Head of caudate nucleus (tissue), 42 donors: ENCODE measurements at regions not wholly inside any gene's neighbourhood (a gene's known extent, or its start where the extent isn't known, plus 50 kb on each side); places are given as distances from the start of the nearest gene placed in this dataset.

ENCODE experiments used
- DNase-seq, 42 donors: peaks; one replicate each; pipeline versions ENCODE4 v3.0.0 to v3.0.0-alpha.2; 2020 to 2021; ENCODE audit warnings: mixed read lengths in 7 of 42
- intact Hi-C: fragments of 100-400 bp; cut with DNase I; formaldehyde crosslinking; loops from one replicate; pipeline ENCODE4 v1.15.0; 2022

DNA sequence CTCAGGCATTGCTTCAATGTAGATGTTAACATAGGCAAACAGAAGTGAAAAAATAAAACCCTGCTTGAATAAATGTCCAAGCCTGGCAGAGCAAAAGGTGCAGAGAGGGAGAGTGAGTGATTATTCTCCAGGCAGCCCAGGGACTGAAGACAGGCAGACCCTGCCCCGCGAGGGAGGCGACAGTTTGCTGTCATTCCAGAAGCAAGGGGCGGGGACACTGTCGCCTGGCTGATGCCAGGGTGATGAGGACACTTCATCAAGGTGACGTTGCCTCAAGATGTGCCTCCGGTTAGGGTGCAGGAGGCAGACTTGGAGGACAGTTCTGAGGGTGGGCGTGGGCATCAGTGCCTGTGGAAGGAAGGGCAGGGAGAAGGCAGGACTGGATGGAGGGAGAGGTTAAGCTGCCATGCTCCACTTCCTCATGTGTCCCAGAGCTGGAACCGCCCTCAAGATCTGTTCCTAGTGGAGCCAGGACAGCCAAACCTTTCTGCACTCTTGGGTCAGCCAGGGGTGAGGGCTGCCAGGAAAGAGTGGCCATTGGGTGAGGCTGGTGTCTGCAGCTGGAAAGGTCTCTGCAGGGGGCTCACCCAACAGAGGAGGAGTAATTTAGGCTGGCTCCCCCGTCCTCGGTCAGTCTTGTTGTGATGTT lies 560.5 kb upstream of the MKI67 start:
- intact Hi-C loops, result no loop called here
- no peak for DNase-seq

DNA sequence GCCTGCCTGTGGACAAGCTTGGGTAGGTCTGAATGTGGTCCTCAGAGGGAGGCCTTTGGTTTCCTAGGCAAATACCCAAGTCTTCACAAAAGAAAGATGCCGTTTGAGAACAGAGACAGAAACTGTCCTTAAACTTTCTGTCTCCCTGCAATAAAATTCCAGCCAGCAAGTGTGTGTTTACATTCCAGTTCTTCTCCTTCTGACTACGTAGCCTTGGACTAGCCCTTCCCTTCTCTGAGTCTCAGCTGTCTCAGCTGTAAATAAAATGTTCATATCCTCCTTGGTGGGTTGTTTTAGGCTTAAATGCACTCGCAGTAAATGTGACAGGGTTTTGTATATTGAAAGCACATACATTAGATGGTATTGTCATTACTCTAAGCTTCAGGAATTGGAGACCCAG lies 561.2 kb upstream of the MKI67 start:
- DNase-seq, result no peak
- intact Hi-C loops, result no loop called here

DNA sequence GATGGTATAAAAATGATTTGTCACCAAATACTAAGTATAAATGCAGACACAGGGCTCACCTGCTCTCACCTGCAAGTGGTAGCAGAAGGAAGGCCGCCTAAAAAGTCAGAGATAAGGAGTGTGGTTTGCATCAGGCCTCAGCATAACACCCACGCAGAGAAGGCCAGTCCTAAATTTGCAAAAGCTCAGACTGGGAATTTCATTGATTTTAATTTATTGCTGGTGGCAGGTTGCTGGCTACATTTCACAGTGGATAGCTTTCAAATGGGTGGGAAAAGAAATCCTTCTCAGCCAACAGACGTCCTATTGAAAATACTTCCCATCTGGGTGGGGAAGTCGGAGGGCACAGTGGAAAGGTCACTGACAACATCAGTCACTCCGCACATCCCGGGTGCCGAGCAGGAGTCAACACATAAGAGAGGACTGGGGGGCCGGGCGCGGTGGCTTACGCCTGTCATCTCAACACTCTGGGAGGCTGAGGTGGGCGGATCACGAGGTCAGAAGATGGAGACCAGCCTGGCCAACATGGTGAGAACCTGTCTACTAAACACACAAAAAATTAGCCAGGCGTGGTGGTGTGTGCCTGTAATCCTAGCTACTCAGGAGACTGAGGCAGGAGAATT lies 561.8 kb upstream of the MKI67 start:
- intact Hi-C loops, result no loop called here
- peak in 1 of 42 donors; percentile 38 for DNase-seq

DNA sequence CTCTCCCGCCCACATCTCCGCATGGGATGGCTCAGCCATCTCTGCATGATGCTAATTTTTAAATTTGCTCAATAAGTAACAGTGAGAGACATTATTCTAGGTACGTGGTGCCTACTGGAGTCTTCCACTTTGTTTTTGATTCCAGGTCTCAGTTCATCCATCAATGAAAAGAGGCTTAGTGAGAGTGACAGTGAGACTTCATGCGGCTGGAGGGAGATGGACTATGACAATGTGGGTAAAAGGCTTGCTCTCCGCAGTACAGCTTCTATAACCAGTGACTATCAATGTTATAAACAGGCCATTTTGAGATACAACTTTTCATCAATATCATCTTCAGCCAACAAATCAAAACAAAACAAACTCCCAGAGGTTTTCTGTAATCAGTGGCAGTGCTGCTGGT lies 563.4 kb upstream of the MKI67 start:
- intact Hi-C loops, result no loop called here
- DNase-seq, result no peak

DNA sequence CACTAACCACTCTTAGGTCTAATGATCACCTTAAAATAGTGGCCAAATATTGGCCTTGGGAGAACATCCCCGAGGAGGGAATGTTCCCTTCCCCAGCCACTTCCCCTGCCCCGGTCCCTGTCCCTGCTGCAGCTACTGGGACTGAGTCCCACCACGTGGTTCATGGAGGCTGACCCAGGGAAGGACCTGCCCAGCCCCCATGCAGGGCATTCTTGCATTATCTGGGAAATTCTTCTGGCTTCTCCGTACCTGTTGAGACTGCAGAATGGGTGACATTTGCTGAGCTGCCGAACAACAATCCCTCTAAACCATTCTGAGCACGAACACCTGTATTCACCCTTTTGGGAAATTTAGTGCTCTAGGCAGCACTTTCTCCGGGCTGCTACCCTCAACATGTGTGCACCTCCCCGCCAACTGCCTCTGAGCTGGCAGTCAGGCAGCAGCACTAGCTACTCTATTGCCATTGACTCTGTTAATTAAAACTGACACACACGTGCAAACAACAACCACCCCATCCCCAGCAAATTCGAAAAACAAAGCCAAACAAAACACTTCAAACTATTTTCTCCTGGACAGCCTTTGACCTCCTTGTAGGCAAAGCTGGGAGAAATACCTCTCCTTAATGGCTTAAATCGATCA lies 567.4 kb upstream of the MKI67 start:
- intact Hi-C loops, result no loop called here
- DNase-seq, result peak in 2 of 42 donors; percentile 22 to 31

DNA sequence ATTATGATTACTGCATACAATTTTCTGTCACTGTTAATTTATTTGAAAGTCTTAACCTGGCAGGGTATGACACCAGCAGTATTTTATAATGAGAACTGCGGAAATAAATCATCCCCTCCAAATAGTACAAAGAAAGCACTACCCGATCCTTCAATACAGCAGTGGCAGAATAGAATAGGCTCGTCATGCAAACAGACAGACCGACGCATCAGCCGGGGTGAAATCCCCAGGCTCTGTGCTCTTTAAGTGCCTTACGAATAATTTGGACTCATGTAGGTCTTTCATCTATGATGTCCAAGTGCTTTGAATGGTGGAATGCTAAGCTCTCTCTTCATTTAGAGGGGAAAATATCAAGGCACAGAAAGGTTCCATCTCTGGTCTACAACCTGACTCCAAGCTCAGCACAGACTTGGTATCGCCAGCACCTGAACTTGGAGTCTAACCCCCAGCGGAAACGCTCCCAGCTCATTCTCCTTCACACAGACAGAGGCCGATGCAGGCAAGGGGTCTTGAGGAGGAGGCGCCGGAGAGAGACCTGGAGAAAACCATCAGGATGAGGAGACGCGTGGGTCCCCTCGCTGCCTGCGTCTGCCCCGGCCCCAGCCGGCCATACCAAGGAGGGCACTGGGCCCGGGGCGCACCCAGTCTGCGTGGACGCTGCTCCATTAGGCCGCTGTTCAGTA lies 568.1 kb upstream of the MKI67 start:
- peak in 3 of 42 donors; percentile 3 to 34 (median 28) for DNase-seq
- intact Hi-C loops, result no loop called here

DNA sequence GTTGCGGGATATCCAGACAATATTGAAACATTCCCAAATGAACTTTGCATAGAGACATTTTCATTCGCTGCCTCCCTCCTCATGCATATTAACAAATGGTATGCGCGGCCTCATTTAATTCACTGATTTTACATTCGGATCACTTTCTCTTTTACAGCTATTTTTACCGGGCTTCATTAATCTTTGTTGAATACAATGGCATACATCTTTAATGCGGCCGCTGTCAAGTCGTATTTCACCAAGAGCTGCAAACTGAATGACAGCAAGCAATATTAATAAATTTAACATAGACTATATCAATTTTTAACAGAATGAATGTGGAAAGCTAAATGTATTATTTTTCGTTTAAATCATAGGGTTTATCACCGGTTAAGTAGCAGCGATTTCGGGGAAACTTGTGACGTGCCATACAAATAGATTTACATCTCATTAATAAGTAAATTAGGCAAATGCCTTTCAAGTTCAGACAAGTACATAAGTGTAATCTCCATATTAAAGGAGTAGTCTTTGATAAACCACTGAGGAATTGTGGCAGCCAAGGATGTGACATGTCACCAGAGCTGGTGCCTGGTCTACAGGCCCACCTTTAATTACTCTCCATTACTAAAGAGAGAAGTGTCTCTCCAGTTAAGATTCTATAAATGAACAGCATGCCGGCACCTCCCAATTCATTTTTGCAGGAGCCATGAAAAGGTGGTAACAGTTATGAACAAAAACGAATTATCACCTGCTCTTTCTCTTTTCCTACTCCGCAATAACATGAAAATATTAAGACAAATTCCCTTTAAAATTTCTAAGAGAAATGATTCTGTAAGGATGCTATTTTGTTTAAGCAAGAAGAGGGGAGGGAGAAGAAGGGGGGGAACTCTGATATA lies 568.9 kb upstream of the MKI67 start:
- intact Hi-C loops, result no loop called here
- DNase-seq, result peak in 2 of 42 donors; percentile 18 to 22

DNA sequence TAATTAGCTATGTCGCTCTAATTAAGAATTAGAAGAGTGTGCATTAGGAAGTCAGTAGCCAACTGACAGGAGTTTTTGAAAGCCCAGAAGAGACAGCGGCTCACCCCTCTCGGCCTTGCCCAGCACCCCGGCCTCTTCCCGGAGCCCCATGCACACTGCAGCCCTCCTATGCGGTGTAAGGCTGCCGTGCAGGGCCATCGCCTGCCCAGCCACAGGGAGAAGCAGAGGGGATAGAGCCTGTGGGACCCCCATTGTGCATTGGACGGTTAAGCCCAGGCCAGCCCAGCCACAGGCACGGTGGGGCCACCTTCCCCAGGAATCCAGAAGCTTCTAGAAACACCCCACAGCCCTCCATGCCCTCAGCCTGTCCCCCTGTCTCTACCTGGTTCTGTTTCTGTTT lies 569.7 kb upstream of the MKI67 start:
- peak in 3 of 42 donors; percentile 3 to 17 (median 14) for DNase-seq
- intact Hi-C loops, result no loop called here

DNA sequence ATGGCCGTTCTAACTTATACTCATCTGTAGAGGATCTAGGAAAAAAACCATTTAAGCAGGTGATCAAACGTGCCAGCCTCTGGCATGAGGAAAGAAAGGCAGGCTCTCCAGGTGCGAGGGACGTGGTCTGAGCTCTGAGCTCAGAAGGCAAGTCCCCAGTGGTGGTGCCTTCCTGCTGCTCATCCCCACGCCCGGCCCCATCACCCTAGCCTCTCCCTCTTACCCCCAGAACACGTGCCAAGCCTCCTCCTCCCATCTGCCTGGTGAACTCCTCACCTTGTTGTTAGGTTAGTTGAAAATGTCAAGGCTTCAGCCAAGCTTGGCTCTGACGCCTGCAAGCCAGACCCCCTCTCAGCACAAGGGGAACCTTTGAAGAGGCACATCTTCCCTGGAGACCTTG lies 571.2 kb upstream of the MKI67 start:
- intact Hi-C loops, result no loop called here
- peak in 3 of 42 donors; percentile 5 to 22 (median 18) for DNase-seq

DNA sequence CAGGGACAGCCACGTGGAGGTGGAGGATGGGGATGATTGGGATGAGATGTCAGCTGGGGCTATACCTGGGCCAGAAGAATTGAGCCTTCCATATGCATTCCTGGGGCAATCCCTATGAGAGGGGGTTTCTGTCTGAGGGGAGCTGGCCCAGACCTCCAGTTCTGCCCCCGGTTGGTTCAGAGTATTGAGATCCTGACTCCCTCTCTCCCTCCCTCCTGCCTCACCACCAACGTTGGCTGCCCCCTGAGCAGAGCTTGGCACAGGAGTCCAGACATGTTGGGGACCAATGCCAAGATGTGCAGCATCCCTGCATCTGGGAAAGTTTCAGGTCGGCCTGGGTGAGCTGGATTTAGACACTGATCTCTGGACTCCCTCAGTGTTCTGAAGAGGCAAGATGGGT lies 575.2 kb upstream of the MKI67 start:
- intact Hi-C loops, result no loop called here
- peak in 2 of 42 donors; percentile 27 to 36 for DNase-seq

DNA sequence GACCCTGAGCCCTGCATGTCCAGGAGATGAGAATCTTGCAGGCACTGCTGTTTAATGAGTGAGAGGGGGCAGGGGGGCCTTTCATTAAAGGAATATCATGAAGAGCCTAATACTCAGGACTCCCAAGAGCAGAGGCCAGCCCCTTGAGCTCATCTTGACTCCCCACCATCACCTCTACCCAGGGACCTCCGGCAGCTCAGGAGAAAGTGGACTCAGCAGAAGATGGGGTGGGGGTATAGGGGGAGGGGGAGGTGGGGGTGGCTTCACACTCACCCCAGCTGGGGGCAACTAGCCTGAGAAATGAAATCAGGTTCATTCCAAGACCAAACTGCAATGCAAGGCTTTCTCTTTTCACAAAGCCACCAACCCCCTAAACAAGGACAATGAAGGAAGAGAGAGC lies 575.6 kb upstream of the MKI67 start:
- peak in 1 of 42 donors; percentile 8 for DNase-seq
- intact Hi-C loops, result no loop called here

DNA sequence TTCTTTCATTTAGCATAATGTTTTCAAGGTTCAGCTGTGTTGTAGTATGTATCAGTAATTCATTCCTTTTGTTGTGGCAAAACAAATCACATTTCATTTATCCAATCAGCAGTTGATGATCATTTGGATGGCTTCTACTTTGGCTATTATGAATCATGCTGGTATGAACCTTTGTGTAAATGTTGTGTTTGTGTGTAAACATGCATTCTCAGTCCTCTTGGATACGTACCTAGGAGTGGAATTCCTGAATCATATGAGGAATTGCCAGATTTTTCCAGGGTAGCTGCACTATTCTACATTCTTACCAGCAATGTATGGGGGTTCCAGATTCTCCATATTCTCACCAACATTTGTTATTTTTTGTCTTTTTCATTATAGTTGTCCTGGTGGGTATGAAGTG lies 578.5 kb upstream of the MKI67 start:
- DNase-seq, result no peak
- intact Hi-C loops, result no loop called here

DNA sequence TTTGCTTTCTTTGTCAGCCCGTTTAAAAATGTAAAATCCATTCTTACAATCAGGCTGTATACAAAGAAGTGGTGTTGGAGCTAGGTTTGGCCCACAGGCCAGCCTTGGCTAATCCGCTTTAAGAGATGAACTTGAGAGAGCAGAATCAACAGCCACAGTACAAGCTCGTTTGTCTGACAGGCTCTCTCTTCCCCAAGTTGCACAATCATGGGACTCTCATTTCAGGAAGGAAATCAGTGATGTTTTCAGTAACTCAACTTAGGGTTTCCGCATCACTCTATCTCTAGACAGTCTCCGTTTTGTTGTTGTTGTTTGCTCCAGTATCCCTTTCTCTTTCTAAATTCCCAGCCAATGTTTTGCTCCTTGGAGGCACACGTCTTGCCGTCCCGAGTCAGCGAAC lies 582.0 kb upstream of the MKI67 start:
- DNase-seq, result peak in 1 of 42 donors; percentile 31
- intact Hi-C loops, result no loop called here

DNA sequence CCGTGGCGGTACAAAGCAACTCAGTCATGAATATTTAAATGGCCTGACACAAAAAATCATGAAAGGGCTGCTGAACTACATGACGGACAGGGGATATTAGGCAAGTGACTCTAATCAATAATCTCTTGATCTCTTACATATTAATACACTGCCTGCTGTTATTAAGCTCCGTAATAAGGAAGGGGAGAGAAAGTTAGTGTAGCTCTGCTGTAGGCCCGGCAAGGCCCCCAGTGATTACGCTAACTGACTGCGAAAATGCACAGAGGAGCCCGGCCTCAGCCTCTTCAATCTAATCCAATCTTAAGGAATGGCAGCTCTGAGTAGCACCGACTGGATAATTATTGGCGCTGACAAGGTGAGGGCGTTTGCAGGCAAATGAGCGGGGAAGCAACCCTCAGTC lies 583.5 kb upstream of the MKI67 start:
- intact Hi-C loops, result no loop called here
- DNase-seq, result no peak

DNA sequence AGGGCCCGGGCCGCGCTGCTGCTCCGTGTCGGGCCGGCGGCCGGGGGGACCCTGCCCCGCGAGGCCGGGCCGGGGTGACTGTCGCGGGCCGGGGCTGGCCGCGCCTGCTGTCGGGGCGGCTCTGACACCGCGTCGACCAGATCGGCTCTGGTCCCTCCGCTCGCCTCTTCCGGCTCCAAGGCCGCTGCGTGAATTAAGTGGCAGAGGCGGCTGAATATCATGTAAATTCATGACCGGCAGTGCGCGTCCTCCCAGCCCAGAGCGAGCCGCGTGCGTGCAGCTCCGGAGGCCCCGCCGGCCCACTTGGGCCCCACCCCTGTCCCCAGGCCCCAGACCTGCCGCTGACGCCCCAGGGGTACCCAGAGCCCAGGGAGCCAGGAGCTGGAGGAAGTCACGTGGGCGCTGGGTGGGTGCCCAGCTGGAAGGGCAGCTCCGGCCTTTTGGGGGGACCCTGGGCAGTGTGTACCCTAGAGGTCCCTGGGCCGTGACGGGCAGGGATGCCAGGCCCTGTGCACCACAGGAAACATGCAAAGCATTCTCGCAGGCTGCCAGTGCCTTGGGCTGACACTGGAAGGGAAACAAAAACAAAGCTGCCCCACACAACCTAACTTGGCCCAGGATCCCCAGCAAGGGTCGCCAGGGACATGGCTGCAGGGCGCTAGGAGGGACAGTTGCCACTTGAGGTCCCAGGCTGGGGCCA lies 584.0 kb upstream of the MKI67 start:
- intact Hi-C loops, result no loop called here

DNA sequence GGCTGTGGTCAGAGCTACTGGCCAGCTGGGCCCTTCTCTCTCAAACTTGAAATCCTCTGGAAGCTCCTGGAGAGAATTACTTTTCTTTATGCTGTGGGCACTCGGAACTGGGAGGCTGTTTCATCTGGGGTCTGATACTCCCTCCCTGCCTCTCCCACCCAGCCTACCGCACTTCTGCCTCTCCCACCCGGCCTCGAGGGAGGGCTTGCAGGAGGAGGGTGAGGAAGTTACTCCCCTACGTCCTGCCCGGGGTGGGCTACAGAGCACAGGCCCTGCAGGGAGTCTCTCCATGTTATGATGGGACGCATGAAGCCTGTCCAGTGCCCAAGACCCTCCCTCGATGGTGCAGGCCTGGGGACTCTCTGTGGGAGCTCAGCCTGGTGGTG lies 584.6 kb upstream of the MKI67 start:
- no peak for DNase-seq
- intact Hi-C loops, result no loop called here

More for the DNA sequence above, 584.0 kb upstream of the MKI67 start:
- DNase-seq, result peak in 1 of 42 donors; percentile 28

DNA sequence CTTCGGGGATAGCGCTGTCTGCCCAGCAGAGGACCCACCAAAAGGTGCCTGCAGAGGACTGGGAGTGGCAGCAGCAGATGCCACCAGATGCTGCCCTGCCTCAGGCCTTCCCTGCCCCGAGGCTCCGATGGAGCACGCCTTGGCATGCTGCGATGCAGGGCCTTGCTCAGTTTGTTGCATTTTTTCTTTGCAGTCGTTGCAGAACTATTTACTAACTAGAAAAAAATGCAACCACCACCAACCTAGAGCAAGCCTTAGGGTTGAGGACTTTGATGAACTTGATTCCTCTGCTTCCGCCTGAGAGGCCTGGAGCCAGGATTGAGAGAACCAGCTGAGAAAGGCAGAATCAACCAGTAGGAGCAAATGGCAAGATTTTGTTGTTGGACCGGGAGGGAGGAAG lies 585.6 kb upstream of the MKI67 start:
- intact Hi-C loops, result no loop called here
- peak in 1 of 42 donors; percentile 14 for DNase-seq

DNA sequence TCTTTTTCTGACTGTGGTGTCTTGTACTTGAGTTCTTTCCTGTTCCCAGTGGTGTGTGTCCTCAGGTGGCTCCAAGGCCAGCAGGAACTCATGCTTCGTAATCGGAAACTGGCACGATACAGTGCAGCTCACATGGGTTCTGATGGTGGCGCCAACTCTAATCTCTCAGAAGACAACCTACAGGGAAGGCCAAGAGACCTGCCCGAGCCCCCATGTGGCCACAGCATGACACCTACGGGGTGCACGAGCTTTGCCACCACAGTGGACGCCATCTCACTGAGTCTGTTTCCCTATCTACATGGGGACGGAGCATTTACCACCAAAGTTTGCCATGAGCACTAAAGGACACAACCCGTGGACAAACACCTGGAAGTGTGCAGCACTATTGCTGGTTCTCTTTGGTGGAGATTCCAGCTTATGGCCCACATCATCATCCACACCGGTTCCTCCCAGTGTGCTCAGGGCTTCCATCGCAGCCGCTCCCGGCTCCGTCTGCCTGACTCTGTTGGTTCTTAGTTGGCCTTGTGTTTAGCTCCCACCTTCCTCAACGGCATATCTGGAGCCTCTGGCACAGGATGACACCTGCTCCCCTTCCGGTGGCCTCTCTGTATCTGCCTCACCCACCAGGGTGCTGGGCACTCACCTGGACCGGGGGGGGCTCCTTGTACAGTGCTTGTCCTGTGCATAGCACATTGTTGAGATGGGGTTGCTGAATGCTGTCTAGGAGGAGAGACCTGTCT lies 586.6 kb upstream of the MKI67 start:
- DNase-seq, result peak in 1 of 42 donors; percentile 32
- intact Hi-C loops, result no loop called here
